Large intestine (tissue), 3 donors: ENCODE measurements at regions not wholly inside any gene's neighbourhood (a gene's known extent, or its start where the extent isn't known, plus 50 kb on each side); places are given as distances from the start of the nearest gene placed in this dataset.

Source experiments
- DNase-seq, 2 donors: peaks; one replicate each; pipeline versions ENCODE4 v3.0.0 to v3.0.0-alpha.2; 2013
- H3K27ac ChIP-seq: one replicate; pipeline ENCODE4 v1.5.1; 2013; ENCODE audit warnings: low read length
- H3K27me3 ChIP-seq: 2 replicates; pipeline ENCODE4 v1.6.1; 2013; ENCODE audit warnings: low read length; ENCODE audit not compliant: control insufficient read depth, insufficient read depth
- H3K36me3 ChIP-seq: 2 replicates; pipeline ENCODE4 v1.6.1; 2013; ENCODE audit warnings: low read length; ENCODE audit not compliant: control insufficient read depth, insufficient read depth
- H3K4me1 ChIP-seq: one replicate; pipeline ENCODE4 v1.6.1; 2013; ENCODE audit warnings: low read length; ENCODE audit not compliant: control insufficient read depth, insufficient read depth
- H3K4me3 ChIP-seq: one replicate; pipeline ENCODE4 v1.5.1; 2013; ENCODE audit warnings: low read length
- H3K9me3 ChIP-seq: one replicate; pipeline ENCODE4 v1.6.1; 2013; ENCODE audit warnings: mild to moderate bottlenecking, low read depth, low read length, moderate library complexity; ENCODE audit not compliant: control insufficient read depth
- WGBS: methylation state at CpG from one replicate; pipeline ENCODE4 v1.1.5; 2013; ENCODE audit warnings: low lambda C conversion rate; ENCODE audit not compliant: insufficient coverage; 5-methylcytosine and 5-hydroxymethylcytosine counted together

DNA sequence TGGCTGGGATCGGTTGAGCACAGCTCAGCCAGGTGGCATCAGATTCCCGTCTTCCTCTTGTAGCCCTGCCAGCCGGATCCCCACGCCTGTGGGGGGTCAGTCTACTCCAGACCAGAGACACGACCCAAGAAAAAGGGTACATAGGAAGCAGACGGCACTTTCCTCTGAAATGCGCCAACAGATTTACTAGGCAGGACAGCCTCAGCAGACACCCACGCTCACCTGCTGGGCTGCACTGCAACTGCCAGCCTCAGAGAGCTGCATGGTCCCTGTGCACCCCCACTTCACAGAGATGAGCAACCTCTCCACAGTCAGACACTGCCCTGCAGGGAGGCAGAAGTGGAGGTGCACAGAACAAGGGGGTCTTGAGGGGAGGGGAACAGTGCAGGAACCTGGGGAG, 75.7 kb upstream of the OTOS start:
- no peak overlapping the region for H3K4me3 ChIP-seq
- no peaks in the 10 kb centered on the region for H3K27me3 ChIP-seq
- H3K9me3 ChIP-seq: no peaks in the 10 kb centered on the region
- H3K36me3 ChIP-seq: no peaks in the 10 kb centered on the region
- H3K4me1 ChIP-seq: no peaks in the 10 kb centered on the region
- 83% methylated on average over 3 of the region's 8 CpGs for WGBS
- no peak for DNase-seq
- no peak overlapping the region for H3K27ac ChIP-seq

DNA sequence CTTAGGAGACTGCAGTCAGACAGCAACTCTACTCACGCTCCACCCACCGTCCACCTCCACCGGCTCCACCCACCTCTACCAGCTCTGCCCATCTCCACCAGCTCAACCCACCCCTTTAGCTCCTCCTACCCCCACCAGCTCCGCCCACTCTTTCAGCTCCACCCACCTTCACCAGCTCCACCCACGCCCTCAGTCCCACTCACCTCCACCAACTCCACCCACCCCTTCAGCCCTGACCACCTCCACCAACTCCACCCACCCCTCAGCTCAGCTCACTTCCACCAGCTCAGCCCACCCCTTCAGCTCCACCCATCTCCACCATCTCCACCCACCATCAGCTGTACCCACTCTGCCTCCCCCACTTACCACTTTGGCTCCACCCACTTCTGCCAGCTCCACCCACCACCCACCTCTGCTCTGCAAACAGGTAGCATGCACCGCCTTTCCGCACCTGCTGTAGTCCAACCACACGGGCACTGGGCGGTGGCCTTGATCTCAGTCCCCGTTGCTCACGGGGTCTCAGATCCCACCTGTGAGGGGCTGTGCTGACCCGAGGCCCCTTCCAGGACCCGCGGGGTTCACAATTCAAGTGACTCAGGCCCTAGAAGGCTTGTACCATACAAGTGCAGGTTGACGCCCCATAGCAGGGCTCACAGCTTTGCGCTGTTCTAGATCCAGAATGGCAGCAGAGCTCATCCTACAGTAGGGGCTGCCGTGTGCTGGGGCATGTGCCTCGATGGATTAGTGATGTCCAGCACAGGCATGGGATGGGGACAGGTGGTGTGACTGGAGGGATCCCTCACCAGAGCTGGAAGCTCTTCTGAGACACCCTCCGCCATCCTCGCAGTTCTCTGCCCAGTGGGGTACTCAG, 77.2 kb upstream of the OTOS start:
- no peak for DNase-seq
- Histone ChIP-seq H3K4me1 (no peaks in the 10 kb centered on the region), H3K27me3 (no peaks in the 10 kb centered on the region), H3K36me3 (no peaks in the 10 kb centered on the region), H3K27ac (no peak overlapping the region), H3K9me3 (no peaks in the 10 kb centered on the region), H3K4me3 (no peak overlapping the region)
- no CpG with 5 or more reads among the region's 20 CpGs for WGBS

DNA sequence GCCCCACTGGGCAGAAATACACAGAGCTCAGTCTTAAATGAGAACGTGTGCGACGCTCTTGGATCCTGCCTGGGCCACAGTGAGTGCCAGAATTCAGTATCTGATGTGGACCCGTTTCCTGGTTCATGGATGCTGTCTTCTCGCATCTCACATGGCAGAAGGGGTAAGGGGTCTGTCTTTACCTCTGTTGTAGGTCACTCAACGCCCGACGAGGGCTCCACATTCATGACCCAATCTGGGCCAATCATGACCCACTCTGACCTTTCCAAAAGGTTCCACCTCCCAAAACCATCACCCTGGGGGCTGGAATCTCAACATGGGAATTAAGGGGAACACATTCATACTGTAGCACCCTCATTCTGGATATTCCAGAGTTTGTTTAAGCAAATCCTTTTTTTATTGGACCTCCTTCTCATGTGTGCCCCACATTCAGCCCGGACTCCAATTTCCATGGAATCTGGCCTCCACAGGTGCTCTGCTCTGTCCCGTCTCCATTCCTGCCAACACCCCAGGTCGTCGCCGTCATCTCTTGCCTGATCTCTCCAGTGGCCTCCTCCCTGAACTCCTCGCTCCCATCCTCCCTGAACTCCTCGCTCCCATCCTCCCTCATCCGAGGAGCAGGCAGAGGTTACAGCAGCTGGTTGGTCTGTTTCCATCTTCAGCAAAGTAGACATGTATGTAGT, 78.9 kb upstream of the OTOS start:
- Histone ChIP-seq H3K36me3 (no peaks in the 10 kb centered on the region), H3K4me1 (no peaks in the 10 kb centered on the region), H3K4me3 (no peak overlapping the region), H3K27me3 (no peaks in the 10 kb centered on the region), H3K9me3 (no peaks in the 10 kb centered on the region), H3K27ac (no peak overlapping the region)
- WGBS: no CpG with 5 or more reads among the region's 16 CpGs
- no peak for DNase-seq

DNA sequence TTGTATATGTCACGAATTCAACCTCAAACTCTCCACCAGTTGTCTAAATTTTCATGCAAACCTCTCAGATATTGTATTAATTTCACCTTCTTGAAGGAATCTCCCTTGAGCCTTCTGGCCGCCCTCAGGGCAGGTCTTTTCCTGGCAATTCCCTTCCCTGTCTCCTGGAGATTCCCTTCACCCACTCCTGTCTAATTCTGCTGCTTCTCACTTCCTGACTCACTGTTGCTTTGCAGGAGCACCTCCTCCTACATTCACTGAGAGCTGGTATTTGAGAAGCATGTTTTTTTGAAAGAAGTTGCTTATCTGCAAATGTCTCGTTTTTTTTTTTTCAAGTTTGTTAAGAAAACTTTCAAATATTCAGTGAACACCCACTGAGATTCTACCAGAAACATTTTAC, 79.9 kb upstream of the OTOS start:
- H3K4me1 ChIP-seq: no peaks in the 10 kb centered on the region
- WGBS: 17% methylated on average over 1 of the region's 3 CpGs

DNA sequence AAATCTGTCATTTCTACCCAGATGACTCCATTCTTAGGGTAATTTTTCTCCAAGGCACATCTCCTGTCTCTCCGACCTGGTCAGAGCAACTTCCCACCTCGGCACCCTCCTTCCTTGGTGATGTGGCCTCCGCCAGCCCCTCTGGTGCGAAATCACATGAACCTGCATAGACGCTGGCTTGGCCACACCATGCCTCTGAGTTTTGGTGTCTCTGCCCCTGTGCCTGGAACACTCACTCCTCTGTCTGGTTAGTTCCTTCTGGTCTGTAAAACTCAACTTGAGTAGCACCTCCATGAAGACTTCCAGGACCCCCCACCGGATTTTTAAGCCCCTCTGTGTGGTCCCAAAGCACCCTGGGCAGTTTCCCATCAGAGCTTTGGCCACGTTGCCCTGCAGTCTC, 83.2 kb upstream of the OTOS start:
- no peaks in the 10 kb centered on the region for H3K27me3 ChIP-seq
- H3K9me3 ChIP-seq: no peaks in the 10 kb centered on the region
- DNase-seq: no peak
- no CpG with 5 or more reads among the region's 7 CpGs for WGBS
- H3K36me3 ChIP-seq: no peaks in the 10 kb centered on the region
- no peak overlapping the region for H3K4me3 ChIP-seq
- H3K4me1 ChIP-seq: no peaks in the 10 kb centered on the region
- no peak overlapping the region for H3K27ac ChIP-seq

More for the DNA sequence above, 79.9 kb upstream of the OTOS start:
- H3K9me3 ChIP-seq: no peaks in the 10 kb centered on the region
- no peaks in the 10 kb centered on the region for H3K36me3 ChIP-seq
- no peak overlapping the region for H3K27ac ChIP-seq
- DNase-seq: no peak
- no peak overlapping the region for H3K4me3 ChIP-seq
- H3K27me3 ChIP-seq: no peaks in the 10 kb centered on the region

DNA sequence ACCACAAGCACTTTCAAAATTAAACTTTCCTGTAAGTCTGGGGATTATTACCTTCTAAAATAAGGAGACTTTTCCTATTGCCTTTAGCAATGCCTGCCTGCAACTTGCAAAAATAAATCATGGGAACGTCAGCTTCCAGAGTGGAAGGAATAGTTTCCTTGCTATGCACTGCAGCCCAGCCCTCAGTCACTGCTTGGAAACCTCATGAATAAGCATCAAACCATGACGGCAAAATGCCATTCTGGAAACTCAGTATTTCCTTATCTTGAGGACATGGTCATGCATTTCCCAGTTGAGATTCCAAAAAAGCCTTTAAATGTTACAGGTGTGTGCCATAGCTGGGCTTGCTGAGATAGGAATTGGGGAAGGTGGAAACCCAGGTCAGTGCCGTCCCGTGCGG, 84.2 kb upstream of the OTOS start:
- Histone ChIP-seq H3K9me3 (no peaks in the 10 kb centered on the region), H3K4me1 (no peaks in the 10 kb centered on the region), H3K27ac (no peak overlapping the region), H3K36me3 (no peaks in the 10 kb centered on the region), H3K27me3 (no peaks in the 10 kb centered on the region), H3K4me3 (no peak overlapping the region)
- DNase-seq: no peak
- WGBS: no CpG with 5 or more reads among the region's 5 CpGs

DNA sequence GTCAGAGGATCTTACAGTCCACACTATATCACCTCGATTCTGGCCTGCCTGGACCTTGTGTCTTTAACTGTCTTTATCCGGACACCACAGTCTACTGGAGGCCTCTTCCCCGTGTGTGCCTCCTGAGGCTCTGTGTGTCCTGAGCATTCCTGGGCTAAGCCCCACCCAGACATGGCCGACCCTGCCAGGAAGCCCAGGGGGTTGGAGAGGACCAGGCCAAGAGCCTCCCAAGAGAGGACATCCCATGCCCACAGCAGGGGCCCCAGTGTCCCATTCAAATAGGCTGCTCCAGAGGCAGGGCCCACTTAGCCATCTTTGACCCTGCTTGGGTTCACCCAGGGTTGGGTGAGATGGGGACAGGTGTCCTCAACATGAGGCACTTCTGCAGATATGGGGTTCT, 84.7 kb upstream of the OTOS start:
- Histone ChIP-seq H3K27ac (no peak overlapping the region), H3K27me3 (no peaks in the 10 kb centered on the region), H3K4me3 (no peak overlapping the region), H3K36me3 (no peaks in the 10 kb centered on the region), H3K9me3 (no peaks in the 10 kb centered on the region), H3K4me1 (no peaks in the 10 kb centered on the region)
- no CpG with 5 or more reads among the region's 4 CpGs for WGBS
- no peak for DNase-seq

DNA sequence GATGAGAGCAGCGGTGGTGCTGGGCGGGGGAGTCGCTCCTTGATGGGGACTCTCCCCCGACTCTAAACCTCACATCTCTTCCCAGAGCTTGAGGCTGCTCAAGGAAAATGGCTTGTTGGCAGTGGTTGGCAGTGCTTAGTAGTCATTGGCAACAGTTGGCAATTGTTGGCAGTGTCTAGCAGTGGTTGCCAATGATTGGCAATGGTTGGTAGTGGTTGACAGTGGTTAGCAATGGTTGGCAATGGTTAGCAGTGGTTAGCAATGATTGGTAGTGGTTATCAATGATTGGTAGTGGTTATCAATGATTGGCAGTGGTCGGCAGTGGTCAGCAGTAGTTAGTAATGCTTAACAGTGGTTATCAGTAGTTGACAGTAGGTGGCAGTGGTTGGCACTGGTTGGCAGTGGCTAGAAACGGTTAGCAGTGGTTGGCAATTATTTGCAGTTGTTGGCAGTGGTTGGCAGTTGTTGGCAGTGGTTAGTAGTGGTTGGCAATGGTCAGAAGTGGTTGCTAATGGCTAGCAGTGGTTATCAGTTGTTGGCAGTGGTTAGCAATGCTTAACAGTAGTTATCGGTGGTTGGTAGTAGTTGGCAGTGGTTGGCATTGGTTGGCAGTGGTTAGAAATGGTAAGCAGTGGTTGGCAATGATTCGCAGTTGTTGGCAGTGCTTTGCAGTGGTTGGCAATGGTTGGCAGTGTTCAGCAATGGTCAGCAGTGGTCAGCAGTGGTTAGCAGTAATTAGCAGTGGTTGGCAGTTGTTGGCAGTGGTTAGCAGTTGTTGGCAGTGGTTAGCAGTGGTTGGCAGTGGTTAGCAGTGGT, 85.4 kb upstream of the OTOS start:
- no peaks in the 10 kb centered on the region for H3K9me3 ChIP-seq
- no peaks in the 10 kb centered on the region for H3K27me3 ChIP-seq
- H3K4me1 ChIP-seq: no peaks in the 10 kb centered on the region
- 60% methylated on average over 1 of the region's 8 CpGs for WGBS
- H3K36me3 ChIP-seq: no peaks in the 10 kb centered on the region
- H3K4me3 ChIP-seq: no peak overlapping the region
- no peak overlapping the region for H3K27ac ChIP-seq
- no peak for DNase-seq

DNA sequence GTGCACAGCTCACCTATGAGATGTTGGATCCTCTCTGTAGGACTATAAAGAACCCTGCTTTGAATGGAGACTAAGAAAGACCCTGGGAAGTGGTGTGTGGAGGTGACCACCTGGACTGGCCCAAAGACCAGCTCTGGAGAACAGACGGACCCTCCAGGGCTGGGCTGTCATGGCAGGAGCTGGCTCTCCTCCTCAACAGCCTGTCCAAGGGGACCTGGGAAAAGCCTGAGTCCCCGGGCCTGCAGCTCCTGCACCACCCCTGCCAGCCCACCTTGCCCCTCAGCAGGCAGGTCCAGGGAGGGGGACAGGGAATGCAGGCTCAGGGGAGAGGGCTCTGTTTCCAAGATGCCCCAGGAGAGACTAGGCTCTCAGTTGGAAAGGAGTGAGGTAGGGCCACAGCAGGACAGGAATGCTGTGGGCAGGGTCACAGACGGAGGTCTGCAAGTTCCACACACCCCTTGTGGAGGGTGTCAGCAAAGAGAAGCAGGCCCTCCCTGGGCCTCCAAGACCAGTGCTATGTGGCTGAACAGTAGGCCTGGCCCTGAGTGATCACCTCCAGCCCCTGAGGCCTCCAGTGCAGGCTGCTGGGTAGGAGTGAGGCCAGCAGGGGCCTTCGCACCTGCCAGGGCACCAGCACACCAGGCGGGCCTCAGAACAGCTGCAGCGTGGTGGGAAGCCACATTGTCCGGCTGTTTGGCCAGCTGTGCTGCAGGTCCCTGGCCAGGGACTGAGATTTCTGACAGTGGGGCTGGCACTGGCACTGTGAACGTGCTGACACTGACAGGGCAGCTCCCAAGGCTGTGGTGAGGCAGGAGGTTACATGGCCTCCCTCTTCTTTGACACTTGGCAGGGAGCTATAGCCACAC, 86.4 kb upstream of the OTOS start:
- Histone ChIP-seq H3K4me1 (no peaks in the 10 kb centered on the region), H3K27me3 (no peaks in the 10 kb centered on the region), H3K9me3 (no peaks in the 10 kb centered on the region), H3K27ac (no peak overlapping the region), H3K4me3 (no peak overlapping the region), H3K36me3 (no peaks in the 10 kb centered on the region)
- DNase-seq: no peak
- no CpG with 5 or more reads among the region's 8 CpGs for WGBS
